H1 (cell line): ENCODE measurements at regions not wholly inside any gene's neighbourhood (a gene's known extent, or its start where the extent isn't known, plus 50 kb on each side); places are given as distances from the start of the nearest gene placed in this dataset.

Experiments
- CTCF ChIA-PET: fragments of 300-600 bp; sonication (Branson Sonifier 250); formaldehyde crosslinking; loops from one replicate; lab custom pipeline; 2021; ENCODE audit not compliant: partially characterized antibody; lab: Charles Lee
- POLR2A ChIA-PET: fragments of 300-600 bp; sonication (Branson Sonifier 250); formaldehyde crosslinking; loops from one replicate; lab custom pipeline; 2021; ENCODE audit warnings: inconsistent platforms; ENCODE audit not compliant: partially characterized antibody; lab: Charles Lee
- DNase-seq, 2 experiments: peaks; one replicate each; pipeline versions ENCODE4 v3.0.0 to v3.0.0-alpha.2; 2010 to 2022; ENCODE audit warnings: low spot score in 2 of 2, low read depth in 1 of 2, mixed read lengths in 1 of 2
- FAIRE-seq: peaks from 2 replicates; lab custom pipeline; 2011; peaks lifted over from hg19 to GRCh38; lab: Jason Lieb, UNC
- H2AFZ ChIP-seq: 2 replicates; pipeline ENCODE4 v1.8.1; 2012; ENCODE audit warnings: low read length, inconsistent platforms
- H2AK5ac ChIP-seq: 2 replicates; pipeline ENCODE4 v1.6.1; 2013; ENCODE audit warnings: low read depth, low read length
- H2BK120ac ChIP-seq: replicated peaks from 2 replicates; pipeline ENCODE3; 2013; ENCODE audit warnings: low read depth, low read length, inconsistent platforms
- H2BK12ac ChIP-seq: 2 replicates; pipeline ENCODE4 v1.6.1; 2013; ENCODE audit warnings: low read depth, low read length
- H2BK15ac ChIP-seq: 2 replicates; pipeline ENCODE4 v1.6.1; 2013; ENCODE audit warnings: low read length
- H2BK20ac ChIP-seq: 2 replicates; pipeline ENCODE4 v1.6.1; 2013; ENCODE audit warnings: low read length
- H2BK5ac ChIP-seq: 2 replicates; pipeline ENCODE4 v1.6.1; 2013; ENCODE audit warnings: low read depth, low read length
- H3K14ac ChIP-seq: 2 replicates; pipeline ENCODE4 v1.6.1; 2013; ENCODE audit warnings: inconsistent platforms; ENCODE audit not compliant: insufficient read length
- H3K18ac ChIP-seq: 2 replicates; pipeline ENCODE4 v1.6.1; 2013; ENCODE audit warnings: low read length; ENCODE audit errors: extremely low read depth
- H3K23ac ChIP-seq: 2 replicates; pipeline ENCODE4 v1.6.1; 2013; ENCODE audit warnings: inconsistent platforms; ENCODE audit not compliant: insufficient read length
- H3K23me2 ChIP-seq: 2 replicates; pipeline ENCODE4 v1.6.1; 2013; ENCODE audit warnings: low read depth, low read length
- H3K27ac ChIP-seq: 2 replicates; pipeline ENCODE4 v1.6.1; 2011; ENCODE audit warnings: low read depth, low read length, inconsistent platforms
- H3K27me3 ChIP-seq, 4 experiments: replicated peaks in 1 of 4; 1 replicate in 1 of 4; 2 replicates in 3 of 4; pipeline versions ENCODE4 v1.6.1 to v1.8.1; 2011 to 2013; ENCODE audit warnings: low read length in 3 of 4, mild to moderate bottlenecking in 3 of 4, inconsistent platforms in 2 of 4, mixed read lengths in 2 of 4, moderate library complexity in 1 of 4; ENCODE audit not compliant: control insufficient read depth in 3 of 4, insufficient read depth in 3 of 4; ENCODE audit errors: extremely low read depth in 1 of 4
- H3K36me3 ChIP-seq, 4 experiments: 2 replicates each; pipeline versions ENCODE4 v1.6.1 to v1.8.1; 2011 to 2013; ENCODE audit warnings: mild to moderate bottlenecking in 4 of 4, low read length in 3 of 4, moderate library complexity in 2 of 4, control low read depth in 1 of 4, inconsistent platforms in 1 of 4; ENCODE audit not compliant: insufficient read depth in 4 of 4, control insufficient read depth in 2 of 4
- H3K4ac ChIP-seq: replicated peaks from 2 replicates; pipeline ENCODE3; 2013; ENCODE audit warnings: low read length, low read depth, mixed read lengths, inconsistent platforms; ENCODE audit not compliant: insufficient read length
- H3K4me1 ChIP-seq, 4 experiments: replicated peaks in 1 of 4; 1 replicate in 1 of 4; 2 replicates in 3 of 4; pipeline versions ENCODE4 v1.6.1 to v1.8.1; 2011 to 2013; ENCODE audit warnings: low read length in 3 of 4, inconsistent platforms in 2 of 4, mixed read lengths in 1 of 4; ENCODE audit not compliant: insufficient read depth in 4 of 4, control insufficient read depth in 3 of 4
- H3K4me2 ChIP-seq, 2 experiments: 2 replicates each; pipeline versions ENCODE4 v1.6.1 to v1.8.1; 2011 to 2013; ENCODE audit warnings: low read depth in 2 of 2, low read length in 2 of 2, control low read depth in 1 of 2, inconsistent platforms in 1 of 2, mild to moderate bottlenecking in 1 of 2; ENCODE audit not compliant: insufficient read depth in 1 of 2
- H3K4me3 ChIP-seq, 4 experiments: fragments of 200-600, 300-600 bp in 1 of 4; sonication (generic), shearing (Covaris generic), sonication (Bioruptor Twin) in 1 of 4; 2 replicates each; pipeline versions ENCODE4 v1.5.1 to v1.8.1; 2011 to 2016; ENCODE audit warnings: low read length in 4 of 4, low read depth in 3 of 4, control low read depth in 2 of 4, inconsistent platforms in 2 of 4, mild to moderate bottlenecking in 2 of 4, mixed read lengths in 1 of 4, moderate library complexity in 1 of 4; ENCODE audit not compliant: insufficient read depth in 2 of 4; ENCODE audit errors: extremely low read depth in 1 of 4
- H3K56ac ChIP-seq: replicated peaks from 2 replicates; pipeline ENCODE3; 2013; ENCODE audit warnings: low read depth, mild to moderate bottlenecking, mixed read lengths, low read length, inconsistent platforms; ENCODE audit not compliant: insufficient read length
- H3K79me1 ChIP-seq: 2 replicates; pipeline ENCODE4 v1.6.1; 2013; ENCODE audit warnings: low read depth, low read length, control low read depth
- H3K79me2 ChIP-seq, 2 experiments: 2 replicates each; pipeline versions ENCODE4 v1.6.1 to v1.8.1; 2012 to 2013; ENCODE audit warnings: low read length in 2 of 2, mild to moderate bottlenecking in 2 of 2, inconsistent platforms in 1 of 2; ENCODE audit not compliant: insufficient read depth in 2 of 2, control insufficient read depth in 1 of 2
- H3K9ac ChIP-seq, 4 experiments: replicated peaks in 1 of 4; 1 replicate in 1 of 4; 2 replicates in 3 of 4; pipeline versions ENCODE4 v1.6.1 to v1.8.1; 2011 to 2013; ENCODE audit warnings: low read depth in 3 of 4, low read length in 3 of 4, control low read depth in 2 of 4, mild to moderate bottlenecking in 2 of 4, moderate library complexity in 2 of 4, inconsistent platforms in 1 of 4; ENCODE audit errors: extremely low read depth in 1 of 4
- H3K9me3 ChIP-seq, 2 experiments: 2 replicates each; pipeline versions ENCODE4 v1.6.1 to v1.8.1; 2012 to 2013; ENCODE audit warnings: mild to moderate bottlenecking in 2 of 2, moderate library complexity in 2 of 2, control low read depth in 1 of 2, inconsistent platforms in 1 of 2, low read depth in 1 of 2, low read length in 1 of 2, mixed read lengths in 1 of 2; ENCODE audit not compliant: insufficient read depth in 2 of 2
- H4K20me1 ChIP-seq, 2 experiments: replicated peaks in 1 of 2; 2 replicates each; pipeline versions ENCODE3 to v1.8.1; 2011 to 2013; ENCODE audit warnings: inconsistent platforms in 2 of 2, low read length in 2 of 2, mild to moderate bottlenecking in 1 of 2; ENCODE audit not compliant: insufficient read depth in 2 of 2, control insufficient read depth in 1 of 2
- H4K5ac ChIP-seq: 2 replicates; pipeline ENCODE4 v1.6.1; 2013; ENCODE audit warnings: low read length, low read depth, mixed read lengths, inconsistent platforms; ENCODE audit not compliant: insufficient read length
- H4K8ac ChIP-seq: 2 replicates; pipeline ENCODE4 v1.8.0; 2013; ENCODE audit warnings: mild to moderate bottlenecking, moderate library complexity, low read length, inconsistent platforms; ENCODE audit not compliant: insufficient read depth; ENCODE audit errors: extremely low read depth
- H4K91ac ChIP-seq: replicated peaks from 2 replicates; pipeline ENCODE3; 2013; ENCODE audit warnings: low read length, mixed read lengths, inconsistent platforms; ENCODE audit not compliant: insufficient read length
- CBX5 ChIP-seq: fragments of 300-800, 300-1000 bp; sonication (generic); IDR thresholded peaks from 2 replicates; pipeline ENCODE4 v1.7.1; 2016; ENCODE audit warnings: antibody characterized with exemption, low read length, low read depth
- CHD1 ChIP-seq: IDR thresholded peaks from 2 replicates; pipeline ENCODE4 v1.6.1; 2012; ENCODE audit warnings: low read depth, low read length, improper control_type of control experiment
- CTBP2 ChIP-seq: IDR thresholded peaks from 2 replicates; pipeline ENCODE4 v1.7.0; 2011; ENCODE audit warnings: borderline replicate concordance, mild to moderate bottlenecking, moderate library complexity, mixed read lengths, low read length; ENCODE audit not compliant: insufficient read depth, insufficient read length
- GTF2F1 ChIP-seq: IDR thresholded peaks from 2 replicates; pipeline ENCODE4 v1.6.1; 2012; ENCODE audit warnings: low read depth, low read length, improper control_type of control experiment, borderline replicate concordance
- JUN ChIP-seq: IDR thresholded peaks from 2 replicates; pipeline ENCODE4 v1.6.1; 2011; ENCODE audit warnings: low read depth, mild to moderate bottlenecking, improper control_type of control experiment, low read length
- RFX5 ChIP-seq: IDR thresholded peaks from 2 replicates; pipeline ENCODE4 v1.6.1; 2011; ENCODE audit warnings: low read depth, low read length, improper control_type of control experiment, borderline replicate concordance
- RNF2 ChIP-seq: fragments of 200-900, 300-1000 bp; sonication (generic); IDR thresholded peaks from 2 replicates; pipeline ENCODE4 v1.7.1; 2016; ENCODE audit warnings: borderline replicate concordance, low read depth, mild to moderate bottlenecking, antibody characterized with exemption, low read length; ENCODE audit not compliant: poor library complexity, severe bottlenecking; ENCODE audit errors: missing control alignments
- SIX5 ChIP-seq: IDR thresholded peaks from 2 replicates; pipeline ENCODE4 v1.6.1; 2011; ENCODE audit warnings: mild to moderate bottlenecking, low read depth, low read length
- SRF ChIP-seq: IDR thresholded peaks from 2 replicates; pipeline ENCODE4 v1.6.1; 2011; ENCODE audit warnings: mild to moderate bottlenecking, low read depth, low read length, moderate library complexity
- SUZ12 ChIP-seq: fragments of 200-600 bp; sonication (generic); IDR thresholded peaks from 2 replicates; pipeline ENCODE4 v1.6.1; 2012; ENCODE audit warnings: mild to moderate bottlenecking, inconsistent platforms, low read length, moderate library complexity, mixed read lengths
- WGBS, 2 experiments: shearing (Covaris generic) in 1 of 2; methylation state at CpG; one replicate each; pipeline versions ENCODE4 v1.1.6 to v1.1.7; 2013 to 2015; ENCODE audit warnings: low lambda C conversion rate in 2 of 2, mixed read lengths in 2 of 2, inconsistent platforms in 1 of 2, low coverage in 1 of 2, missing lambda C conversion rate in 1 of 2; ENCODE audit not compliant: insufficient replicate concordance in 2 of 2, insufficient coverage in 1 of 2, insufficient read length in 1 of 2; ENCODE audit errors: extremely low coverage in 1 of 2, missing lambda C conversion rate in 1 of 2; 5-methylcytosine and 5-hydroxymethylcytosine counted together
- TF ChIP-seq, protein P1 (sequence below): IDR thresholded peaks from 2 replicates; pipeline ENCODE4 v1.6.1; 2012; ENCODE audit warnings: inconsistent platforms

DNA sequence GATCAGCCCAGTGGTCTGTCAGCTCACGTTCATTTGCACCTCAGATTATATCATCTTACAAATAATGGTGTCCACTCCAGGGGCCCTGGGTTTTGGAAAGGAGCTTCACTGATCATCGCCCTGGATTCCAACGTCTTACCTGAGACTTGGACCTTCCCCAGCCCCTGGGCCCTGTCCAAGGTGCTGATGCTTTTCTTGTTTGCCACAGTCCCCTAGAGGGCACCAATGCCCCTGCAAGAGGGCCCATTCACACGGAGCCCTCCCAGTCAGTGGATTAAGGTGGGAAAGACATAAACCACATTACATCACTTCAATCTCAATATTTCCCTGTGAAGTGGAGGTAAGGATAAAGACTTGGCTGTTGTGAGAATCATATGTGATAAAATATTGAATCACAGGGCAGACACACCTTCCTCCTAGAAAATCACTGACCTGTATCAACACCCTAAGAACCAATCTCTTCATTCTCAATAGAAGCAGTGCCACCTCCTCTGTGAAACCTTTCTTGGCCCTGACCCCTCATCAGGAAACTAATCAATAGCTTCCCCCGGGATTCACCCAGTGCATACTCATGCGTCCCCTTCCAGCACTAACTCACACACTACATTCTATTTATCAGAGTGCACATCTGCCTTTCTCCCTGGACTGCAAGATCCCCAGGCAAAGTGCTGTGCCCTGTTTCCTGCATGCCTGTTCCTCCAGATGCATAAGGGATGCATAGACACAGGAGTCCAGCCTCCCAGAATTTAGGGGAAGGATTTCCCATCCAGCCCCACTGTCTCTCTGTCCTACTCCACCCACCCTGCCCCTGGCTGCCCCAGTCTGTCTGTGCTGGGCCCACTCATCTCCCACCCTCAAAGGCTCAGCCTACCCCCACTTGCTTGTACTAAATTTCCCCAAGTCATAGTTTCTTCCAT lies 167.0 kb downstream of the BUD13 start:
- H3K79me2 ChIP-seq, result no peaks in the 10 kb centered on the region
- CTCF ChIA-PET, result interaction anchor here (0.6 to 4.7 kb wide), 27 partner anchors 10 to 961 kb away, joined by 3 to 28 read pairs (median 4); no protein-coding TSS in a partner anchor
- H2BK12ac ChIP-seq, result no peak overlapping the region
- H3K27ac ChIP-seq, result no peak overlapping the region
- H3K27me3 ChIP-seq, result no peaks in the 10 kb centered on the region
- no peak overlapping the region for H3K23ac ChIP-seq
- no peak overlapping the region for H3K56ac ChIP-seq
- H4K20me1 ChIP-seq, result peaks cover 0 to 3% of the 10 kb centered on the region in 2 experiments
- POLR2A ChIA-PET, result no interaction called here
- no peaks in the 10 kb centered on the region for H3K9me3 ChIP-seq
- no peak overlapping the region for H2BK20ac ChIP-seq
- H2BK5ac ChIP-seq, result no peak overlapping the region
- no peaks in the 10 kb centered on the region for H3K79me1 ChIP-seq
- FAIRE-seq (peak; percentile 86), DNase-seq (peak; percentile 58 to 96)
- H2AK5ac ChIP-seq, result no peak overlapping the region
- H3K4me1 ChIP-seq, result no peaks in the 10 kb centered on the region
- H3K23me2 ChIP-seq, result no peaks in the 10 kb centered on the region
- H4K91ac ChIP-seq, result no peak overlapping the region
- H3K9ac ChIP-seq, result no peak overlapping the region
- no peak overlapping the region for H3K4ac ChIP-seq
- no peaks in the 10 kb centered on the region for H3K36me3 ChIP-seq
- no peak overlapping the region for H3K18ac ChIP-seq
- H3K4me2 ChIP-seq, result no peak overlapping the region
- no peak overlapping the region for H2AFZ ChIP-seq
- H3K14ac ChIP-seq, result no peak overlapping the region
- no peak overlapping the region for H2BK120ac ChIP-seq
- no peak overlapping the region for H2BK15ac ChIP-seq
- H3K4me3 ChIP-seq, result no peak overlapping the region
- 35% methylated on average over 6 of the region's 6 CpGs; no CpG with 5 or more reads in 1 of the 2 experiments for WGBS, 2 experiments
- no peak overlapping the region for H4K8ac ChIP-seq
- H4K5ac ChIP-seq, result no peak overlapping the region
- no peak for TF ChIP-seq CBX5
- no peak for TF ChIP-seq SRF
- TF ChIP-seq GTF2F1, result no peak
- TF ChIP-seq CHD1, result no peak
- no peak for TF ChIP-seq JUN
- TF ChIP-seq RNF2, result no peak
- peak; percentile 38 for TF ChIP-seq CTBP2
- TF ChIP-seq, protein P1, sequence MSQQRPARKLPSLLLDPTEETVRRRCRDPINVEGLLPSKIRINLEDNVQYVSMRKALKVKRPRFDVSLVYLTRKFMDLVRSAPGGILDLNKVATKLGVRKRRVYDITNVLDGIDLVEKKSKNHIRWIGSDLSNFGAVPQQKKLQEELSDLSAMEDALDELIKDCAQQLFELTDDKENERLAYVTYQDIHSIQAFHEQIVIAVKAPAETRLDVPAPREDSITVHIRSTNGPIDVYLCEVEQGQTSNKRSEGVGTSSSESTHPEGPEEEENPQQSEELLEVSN, result no peak
- TF ChIP-seq SIX5, result no peak
- no peak for TF ChIP-seq SUZ12
- no peak for TF ChIP-seq RFX5
